GM12891 (cell line): ENCODE measurements at regions not wholly inside any gene's neighbourhood (a gene's known extent, or its start where the extent isn't known, plus 50 kb on each side); places are given as distances from the start of the nearest gene placed in this dataset.

ENCODE experiments used
- POLR2A ChIP-seq: IDR thresholded peaks from 2 replicates; pipeline ENCODE4 v1.6.1; 2011; ENCODE audit warnings: low read depth, low read length, control low read depth
- POLR2AphosphoS5 ChIP-seq: IDR thresholded peaks from 2 replicates; pipeline ENCODE4 v1.6.1; 2011; ENCODE audit warnings: low read depth, low read length, control low read depth
- POU2F2 ChIP-seq: IDR thresholded peaks from 2 replicates; pipeline ENCODE4 v1.6.1; 2011; ENCODE audit warnings: low read depth, mild to moderate bottlenecking, control low read depth, low read length, moderate library complexity
- TAF1 ChIP-seq: IDR thresholded peaks from 2 replicates; pipeline ENCODE4 v1.6.1; 2011; ENCODE audit warnings: low read depth, low read length, control low read depth

DNA sequence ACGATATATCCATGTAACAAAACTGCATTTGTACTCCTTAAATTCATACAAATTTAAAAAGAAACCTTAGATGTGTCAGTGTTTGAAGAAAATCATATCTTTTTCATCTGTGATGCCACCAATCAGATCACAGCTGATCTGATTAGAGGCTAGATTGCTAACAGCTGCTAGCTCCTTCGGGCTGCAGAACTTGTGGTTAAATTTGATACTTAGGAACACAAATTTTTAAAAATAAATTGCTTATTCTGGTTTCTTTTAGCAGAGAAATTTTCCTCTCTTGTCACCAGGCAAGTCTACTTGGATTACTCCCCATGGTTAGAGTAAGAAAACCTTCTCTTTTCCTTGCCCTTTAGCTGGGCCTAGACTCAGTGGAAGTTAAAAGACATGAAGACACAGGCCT is 94.6 kb upstream of the RANBP6 start:
- TF ChIP-seq POLR2A = no peak
- TF ChIP-seq TAF1 = no peak
- TF ChIP-seq POU2F2 = no peak
- TF ChIP-seq POLR2AphosphoS5 = no peak
